Neuron (in vitro differentiated cells): ENCODE measurements at regions not wholly inside any gene's neighbourhood (a gene's known extent, or its start where the extent isn't known, plus 50 kb on each side); places are given as distances from the start of the nearest gene placed in this dataset.

Source experiments
- H2AFZ ChIP-seq: one replicate; pipeline ENCODE4 v1.6.1; 2013; ENCODE audit warnings: low read depth, mild to moderate bottlenecking, inconsistent platforms, low read length, moderate library complexity
- H3K27me3 ChIP-seq: one replicate; pipeline ENCODE4 v1.6.1; 2013; ENCODE audit warnings: low read length; ENCODE audit not compliant: insufficient read depth
- H3K36me3 ChIP-seq: one replicate; pipeline ENCODE4 v1.6.1; 2013; ENCODE audit warnings: low read length; ENCODE audit not compliant: insufficient read depth
- H3K4me1 ChIP-seq: one replicate; pipeline ENCODE4 v1.6.1; 2013; ENCODE audit warnings: low read length; ENCODE audit not compliant: insufficient read depth
- H3K4me3 ChIP-seq: 2 replicates; pipeline ENCODE4 v1.5.1; 2013; ENCODE audit warnings: mild to moderate bottlenecking, low read length, moderate library complexity
- H3K9me3 ChIP-seq: one replicate; pipeline ENCODE4 v1.6.1; 2013; ENCODE audit warnings: low read length

DNA sequence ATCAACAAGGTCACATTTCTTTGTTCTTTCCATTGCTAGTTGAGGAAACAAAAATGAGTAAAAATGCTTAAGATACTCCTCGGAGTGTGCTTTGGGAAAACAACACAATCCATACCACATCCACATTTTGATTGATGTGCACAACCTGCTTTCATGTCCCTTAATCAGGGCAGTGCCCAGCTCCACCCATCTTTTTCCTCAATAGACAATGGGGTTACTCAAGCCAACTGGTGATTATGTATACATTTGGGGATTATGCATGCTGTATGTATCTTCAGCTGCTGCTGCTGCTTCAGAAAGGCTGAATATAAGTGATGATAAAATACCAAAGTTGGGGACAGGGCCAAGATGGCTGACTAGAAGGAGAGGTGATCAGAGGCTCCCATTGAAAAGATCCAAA, 155.2 kb upstream of the VGLL2 start:
- H3K4me3 ChIP-seq: no peak overlapping the region

GRCh38 chr6:117110737-117111136, 154.6 kb upstream of the VGLL2 start:
- Histone ChIP-seq H3K4me1 (no peaks in the 10 kb centered on the region), H3K36me3 (no peaks in the 10 kb centered on the region), H3K4me3 (no peak overlapping the region), H3K27me3 (no peaks in the 10 kb centered on the region), H2AFZ (no peak overlapping the region), H3K9me3 (no peaks in the 10 kb centered on the region)

More for the DNA sequence above, 155.2 kb upstream of the VGLL2 start:
- Histone ChIP-seq H3K9me3 (no peaks in the 10 kb centered on the region), H3K4me1 (no peaks in the 10 kb centered on the region), H3K36me3 (no peaks in the 10 kb centered on the region), H2AFZ (no peak overlapping the region), H3K27me3 (no peaks in the 10 kb centered on the region)

DNA sequence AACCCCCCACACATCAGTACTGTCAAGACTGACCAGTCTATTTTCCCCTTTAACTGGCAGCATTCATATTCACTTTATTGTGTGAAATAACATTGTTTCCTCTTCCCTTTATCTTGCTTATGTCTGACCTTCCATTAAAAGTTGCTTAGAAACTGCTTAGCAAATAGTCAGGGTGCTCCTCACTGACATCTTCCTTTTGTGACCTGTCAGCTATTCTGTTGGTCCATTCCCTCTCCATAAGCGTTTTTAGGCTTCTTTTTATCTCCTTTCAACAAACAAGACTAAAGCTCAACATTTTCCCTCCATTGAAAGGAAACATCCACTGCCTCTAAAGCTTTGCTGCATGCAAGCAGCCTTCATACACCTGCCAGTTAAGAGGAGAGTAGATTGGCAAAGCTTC, 147.7 kb upstream of the VGLL2 start:
- no peak overlapping the region for H3K4me3 ChIP-seq
- no peak overlapping the region for H2AFZ ChIP-seq
- H3K36me3 ChIP-seq: no peaks in the 10 kb centered on the region
- H3K4me1 ChIP-seq: peaks cover 20% of the 10 kb centered on the region
- no peaks in the 10 kb centered on the region for H3K9me3 ChIP-seq
- H3K27me3 ChIP-seq: no peaks in the 10 kb centered on the region

GRCh38 chr6:117118490-117118889, 146.9 kb upstream of the VGLL2 start:
- Histone ChIP-seq H3K36me3 (no peaks in the 10 kb centered on the region), H3K4me1 (peaks cover 20% of the 10 kb centered on the region), H2AFZ (no peak overlapping the region), H3K27me3 (no peaks in the 10 kb centered on the region), H3K9me3 (no peaks in the 10 kb centered on the region), H3K4me3 (no peak overlapping the region)

GRCh38 chr6:117126213-117126612, 139.1 kb upstream of the VGLL2 start:
- Histone ChIP-seq H3K4me3 (no peak overlapping the region), H3K9me3 (no peaks in the 10 kb centered on the region), H3K36me3 (no peaks in the 10 kb centered on the region), H3K4me1 (peaks cover 3% of the 10 kb centered on the region), H3K27me3 (no peaks in the 10 kb centered on the region), H2AFZ (no peak overlapping the region)

- Histone ChIP-seq H3K4me1 (peaks cover 3% of the 10 kb centered on the region), H3K4me3 (no peak overlapping the region), H3K27me3 (no peaks in the 10 kb centered on the region), H3K9me3 (no peaks in the 10 kb centered on the region), H3K36me3 (no peaks in the 10 kb centered on the region), H2AFZ (no peak overlapping the region)
These were observed 137.3 kb upstream of the VGLL2 start for GRCh38 chr6:117128052-117128451.

- no peak overlapping the region for H3K4me3 ChIP-seq
- no peaks in the 10 kb centered on the region for H3K9me3 ChIP-seq
- H3K4me1 ChIP-seq: peaks cover 3% of the 10 kb centered on the region
- no peak overlapping the region for H2AFZ ChIP-seq
- H3K27me3 ChIP-seq: no peaks in the 10 kb centered on the region
- no peaks in the 10 kb centered on the region for H3K36me3 ChIP-seq
These were observed 135.2 kb upstream of the VGLL2 start for GRCh38 chr6:117130125-117130524.

GRCh38 chr6:117136702-117137101, 128.7 kb upstream of the VGLL2 start:
- H3K4me1 ChIP-seq: no peaks in the 10 kb centered on the region
- H3K27me3 ChIP-seq: no peaks in the 10 kb centered on the region
- H3K4me3 ChIP-seq: no peak overlapping the region
- no peaks in the 10 kb centered on the region for H3K9me3 ChIP-seq
- H3K36me3 ChIP-seq: no peaks in the 10 kb centered on the region
- no peak overlapping the region for H2AFZ ChIP-seq

GRCh38 chr6:117137711-117138110, 127.6 kb upstream of the VGLL2 start:
- Histone ChIP-seq H3K9me3 (no peaks in the 10 kb centered on the region), H3K4me3 (no peak overlapping the region), H2AFZ (no peak overlapping the region), H3K27me3 (no peaks in the 10 kb centered on the region), H3K4me1 (no peaks in the 10 kb centered on the region), H3K36me3 (no peaks in the 10 kb centered on the region)

- H2AFZ ChIP-seq: no peak overlapping the region
- H3K4me3 ChIP-seq: no peak overlapping the region
- H3K4me1 ChIP-seq: no peaks in the 10 kb centered on the region
- no peaks in the 10 kb centered on the region for H3K27me3 ChIP-seq
- no peaks in the 10 kb centered on the region for H3K36me3 ChIP-seq
- H3K9me3 ChIP-seq: no peaks in the 10 kb centered on the region
These were observed 126.9 kb upstream of the VGLL2 start for GRCh38 chr6:117138425-117138824.

- Histone ChIP-seq H3K4me3 (no peak overlapping the region), H3K36me3 (no peaks in the 10 kb centered on the region), H3K9me3 (no peaks in the 10 kb centered on the region), H3K27me3 (no peaks in the 10 kb centered on the region), H2AFZ (no peak overlapping the region), H3K4me1 (no peaks in the 10 kb centered on the region)
These were observed 126.4 kb upstream of the VGLL2 start for GRCh38 chr6:117138920-117139319.

GRCh38 chr6:117142142-117142541, 123.2 kb upstream of the VGLL2 start:
- H3K27me3 ChIP-seq: no peaks in the 10 kb centered on the region
- no peaks in the 10 kb centered on the region for H3K9me3 ChIP-seq
- H2AFZ ChIP-seq: no peak overlapping the region
- no peak overlapping the region for H3K4me3 ChIP-seq
- H3K36me3 ChIP-seq: no peaks in the 10 kb centered on the region
- no peaks in the 10 kb centered on the region for H3K4me1 ChIP-seq

- H3K9me3 ChIP-seq: no peaks in the 10 kb centered on the region
- no peak overlapping the region for H3K4me3 ChIP-seq
- H2AFZ ChIP-seq: no peak overlapping the region
- H3K36me3 ChIP-seq: no peaks in the 10 kb centered on the region
- H3K27me3 ChIP-seq: no peaks in the 10 kb centered on the region
- H3K4me1 ChIP-seq: no peaks in the 10 kb centered on the region
These were observed 122.4 kb upstream of the VGLL2 start for GRCh38 chr6:117142995-117143394.

GRCh38 chr6:117143647-117144046, 121.7 kb upstream of the VGLL2 start:
- Histone ChIP-seq H3K4me1 (no peaks in the 10 kb centered on the region), H2AFZ (no peak overlapping the region), H3K36me3 (no peaks in the 10 kb centered on the region), H3K4me3 (no peak overlapping the region), H3K9me3 (no peaks in the 10 kb centered on the region), H3K27me3 (no peaks in the 10 kb centered on the region)
